ENCODE measurements at regions not wholly inside any gene's neighbourhood (a gene's known extent, or its start where the extent isn't known, plus 50 kb on each side); places are given as distances from the start of the nearest gene placed in this dataset.

DNA sequence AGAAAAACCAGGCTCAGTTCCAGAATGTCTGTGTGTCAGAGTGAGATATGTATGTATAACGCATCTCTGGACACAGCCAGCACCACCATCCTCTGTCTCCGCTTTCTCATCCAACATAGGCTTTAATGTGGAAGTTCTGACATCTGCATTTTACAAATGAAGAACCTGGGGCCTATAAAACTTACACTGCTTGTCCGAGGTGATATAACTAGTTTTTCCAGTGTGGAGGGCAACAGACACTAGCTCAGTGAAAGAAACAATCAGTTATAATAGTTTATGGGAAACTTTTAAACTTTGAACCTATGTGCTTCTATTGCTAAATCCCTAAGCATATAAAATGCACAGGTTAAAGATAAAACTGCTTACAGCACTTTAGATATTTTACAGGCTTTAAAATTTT, 208.7 kb downstream of the CRPPA start:
- H4K8ac ChIP-seq (ENCODE audit: low read depth in 2 of 2, low read length in 2 of 2) = no peak overlapping the region
- WGBS, 2 experiments (ENCODE audit: extremely low coverage in 2 of 2, insufficient read length in 1 of 2) = no CpG with 5 or more reads among the region's 3 CpGs
- H3K4ac ChIP-seq (ENCODE audit: low read depth, low read length) = no peak overlapping the region
- no peak overlapping the region for H2AFZ ChIP-seq (replicated peaks; ENCODE audit: low read length, poor library complexity)
- H3K4me1 ChIP-seq (ENCODE audit: control insufficient read depth, insufficient read depth, low read length) = no peaks in the 10 kb centered on the region
- no peak overlapping the region for H2BK5ac ChIP-seq (ENCODE audit: low read depth, low read length, poor library complexity, severe bottlenecking)
- no peak overlapping the region for H3K56ac ChIP-seq (ENCODE audit: extremely low read depth, insufficient read depth, low read length)
- no peak for TF ChIP-seq MXI1 (IDR thresholded peaks at IDR 0.05; ENCODE audit: borderline replicate concordance, low read depth, low read length)
- TF ChIP-seq USF2 (IDR thresholded peaks at IDR 0.05; ENCODE audit: low read depth, low read length) = no peak
- TF ChIP-seq RAD21 (IDR thresholded peaks at IDR 0.05; ENCODE audit: low read length) = no peak
- no peak for TF ChIP-seq SMC3 (IDR thresholded peaks at IDR 0.05; ENCODE audit: low read depth, low read length)
- no peak for TF ChIP-seq POLR2A (IDR thresholded peaks at IDR 0.05; ENCODE audit: low read depth, low read length)
- no peak for TF ChIP-seq CTCF (conservative IDR thresholded peaks at IDR 0.05; ENCODE audit: low read depth, low read length)
- TF ChIP-seq CEBPB (IDR thresholded peaks at IDR 0.05; ENCODE audit: low read depth, low read length) = no peak
- TF ChIP-seq ELK1 (IDR thresholded peaks at IDR 0.05; ENCODE audit: borderline replicate concordance, low read depth, low read length) = no peak
- TF ChIP-seq RCOR1 (IDR thresholded peaks at IDR 0.05; ENCODE audit: insufficient replicate concordance, low read length) = no peak
- no peak for TF ChIP-seq MAFK (IDR thresholded peaks at IDR 0.05; ENCODE audit: low read depth, low read length)
- TF ChIP-seq CHD1 (IDR thresholded peaks at IDR 0.05; ENCODE audit: low read depth, low read length) = no peak
- no peak for TF ChIP-seq MAZ (IDR thresholded peaks at IDR 0.05; ENCODE audit: borderline replicate concordance, low read depth, low read length)
- no peak for TF ChIP-seq BHLHE40 (IDR thresholded peaks at IDR 0.05; ENCODE audit: low read depth, low read length)
- TF ChIP-seq RFX5 (IDR thresholded peaks at IDR 0.05; ENCODE audit: low read depth, low read length) = no peak
- no peak for TF ChIP-seq FOS (IDR thresholded peaks at IDR 0.05; ENCODE audit: low read depth, low read length)
- no peak for TF ChIP-seq NFE2L2 (IDR thresholded peaks at IDR 0.05; ENCODE audit: low read depth, low read length)
- no peak overlapping the region for H2BK20ac ChIP-seq (ENCODE audit: low read depth, low read length)
- H2BK15ac ChIP-seq (ENCODE audit: low read depth, low read length) = no peak overlapping the region
- dilution Hi-C loops (cut with HindIII; ENCODE audit: low sequenced_read_pairs, unreplicated experiment) = no loop called here
- H4K5ac ChIP-seq (ENCODE audit: low read depth, low read length) = no peak overlapping the region
- H3K9me1 ChIP-seq (ENCODE audit: insufficient read depth, low read length) = no peaks in the 10 kb centered on the region
- H3K18ac ChIP-seq (ENCODE audit: low read depth, low read length) = no peak overlapping the region
- no peak overlapping the region for H3K4me3 ChIP-seq (ENCODE audit: insufficient read depth, low read depth, low read length)
- H3K36me3 ChIP-seq (ENCODE audit: control insufficient read depth, insufficient read depth, low read length) = no peaks in the 10 kb centered on the region
- no peak overlapping the region for H3K9ac ChIP-seq (ENCODE audit: low read depth, low read length)
- ATAC-seq (ENCODE audit: low read depth) (no peak), DNase-seq (no peak)
- no peak overlapping the region for H2AK5ac ChIP-seq (ENCODE audit: low read depth, low read length)
- intact Hi-C loops (cut with micrococcal nuclease) = no loop called here
- no peaks in the 10 kb centered on the region for H3K79me1 ChIP-seq (ENCODE audit: low read depth in 1 of 2, low read length in 2 of 2)
- POLR2A ChIA-PET (ENCODE audit: unreplicated experiment) = no interaction called here
- no peaks in the 10 kb centered on the region for H3K9me3 ChIP-seq (ENCODE audit: control insufficient read depth, insufficient read depth, low read length)
- no peak overlapping the region for H4K91ac ChIP-seq (ENCODE audit: insufficient read depth, low read depth, low read length)
- BruUV-seq (replicated peaks) = no TSS peak
- H2BK120ac ChIP-seq (ENCODE audit: low read depth, low read length) = no peak overlapping the region
- no peaks in the 10 kb centered on the region for H3K27me3 ChIP-seq (ENCODE audit: control insufficient read depth, insufficient read depth, low read length)
- no peak overlapping the region for H2AK9ac ChIP-seq (replicated peaks; ENCODE audit: low read depth, low read length, poor library complexity)
- CTCF ChIA-PET = no interaction called here
- no peak overlapping the region for H3K27ac ChIP-seq (ENCODE audit: insufficient read depth, low read length)
- H3K4me2 ChIP-seq (ENCODE audit: low read depth, low read length) = no peak overlapping the region
- in situ Hi-C loops (cut with MboI; ENCODE audit: low sequenced_read_pairs) = no loop called here
- H3K23ac ChIP-seq (ENCODE audit: low read depth, low read length) = no peak overlapping the region
- no peaks in the 10 kb centered on the region for H4K20me1 ChIP-seq (ENCODE audit: insufficient read depth, low read length)
- no peak overlapping the region for H3K14ac ChIP-seq (replicated peaks; ENCODE audit: low read depth, low read length)
